Astrocyte of the spinal cord (primary cell): ENCODE measurements at regions not wholly inside any gene's neighbourhood (a gene's known extent, or its start where the extent isn't known, plus 50 kb on each side); places are given as distances from the start of the nearest gene placed in this dataset.

Experiments used
- DNase-seq: peaks from one replicate; pipeline ENCODE4 v3.0.0; 2011; ENCODE audit warnings: low read depth, low spot score
- H3K4me3 ChIP-seq: 2 replicates; pipeline ENCODE4 v1.5.1; 2011; ENCODE audit warnings: low read depth, mild to moderate bottlenecking, low read length, moderate library complexity
- in situ Hi-C: cut with HindIII; loops from 2 replicates; pipeline ENCODE4 v1.10.0; 2017; ENCODE audit warnings: low sequenced_read_pairs
- TF ChIP-seq, protein P1 (sequence below): IDR thresholded peaks from 2 replicates; pipeline ENCODE4 v1.5.1; 2012; ENCODE audit warnings: low read depth, mild to moderate bottlenecking, low read length, inconsistent platforms

DNA sequence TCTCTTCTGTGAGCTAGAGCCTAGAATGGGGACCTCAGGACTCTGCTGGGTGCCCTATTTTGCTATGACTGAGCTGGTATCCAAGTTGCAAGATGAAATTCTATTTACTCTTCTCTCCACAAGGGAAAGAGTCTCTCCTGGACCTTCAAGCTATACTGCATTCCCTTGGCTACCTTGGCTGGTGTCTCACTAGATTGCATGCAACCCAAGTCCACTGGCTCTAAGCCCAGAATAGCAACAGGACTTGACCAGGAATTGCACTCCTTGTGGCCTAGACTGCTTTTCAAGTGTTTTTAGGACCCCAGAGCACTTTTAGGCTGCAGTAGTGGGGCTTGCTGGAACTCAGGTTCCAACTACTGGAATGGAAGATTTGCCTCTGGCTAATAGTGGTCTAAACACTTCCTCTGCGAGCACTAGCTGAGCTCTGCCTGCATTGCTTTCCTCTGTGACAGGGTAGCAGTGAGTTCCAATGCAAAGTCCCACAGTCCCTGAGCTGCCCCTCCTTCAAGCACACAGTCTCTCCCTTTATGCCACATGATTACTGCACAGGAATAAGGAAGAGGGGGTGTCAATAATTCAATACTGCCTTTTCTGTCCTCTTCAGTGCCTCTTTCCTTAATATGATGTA is 1009.1 kb upstream of the FLRT2 start:
- in situ Hi-C loops = no loop called here
- no peak overlapping the region for H3K4me3 ChIP-seq
- DNase-seq = peak; percentile 6
- TF ChIP-seq, protein P1, sequence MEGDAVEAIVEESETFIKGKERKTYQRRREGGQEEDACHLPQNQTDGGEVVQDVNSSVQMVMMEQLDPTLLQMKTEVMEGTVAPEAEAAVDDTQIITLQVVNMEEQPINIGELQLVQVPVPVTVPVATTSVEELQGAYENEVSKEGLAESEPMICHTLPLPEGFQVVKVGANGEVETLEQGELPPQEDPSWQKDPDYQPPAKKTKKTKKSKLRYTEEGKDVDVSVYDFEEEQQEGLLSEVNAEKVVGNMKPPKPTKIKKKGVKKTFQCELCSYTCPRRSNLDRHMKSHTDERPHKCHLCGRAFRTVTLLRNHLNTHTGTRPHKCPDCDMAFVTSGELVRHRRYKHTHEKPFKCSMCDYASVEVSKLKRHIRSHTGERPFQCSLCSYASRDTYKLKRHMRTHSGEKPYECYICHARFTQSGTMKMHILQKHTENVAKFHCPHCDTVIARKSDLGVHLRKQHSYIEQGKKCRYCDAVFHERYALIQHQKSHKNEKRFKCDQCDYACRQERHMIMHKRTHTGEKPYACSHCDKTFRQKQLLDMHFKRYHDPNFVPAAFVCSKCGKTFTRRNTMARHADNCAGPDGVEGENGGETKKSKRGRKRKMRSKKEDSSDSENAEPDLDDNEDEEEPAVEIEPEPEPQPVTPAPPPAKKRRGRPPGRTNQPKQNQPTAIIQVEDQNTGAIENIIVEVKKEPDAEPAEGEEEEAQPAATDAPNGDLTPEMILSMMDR = no peak

DNA sequence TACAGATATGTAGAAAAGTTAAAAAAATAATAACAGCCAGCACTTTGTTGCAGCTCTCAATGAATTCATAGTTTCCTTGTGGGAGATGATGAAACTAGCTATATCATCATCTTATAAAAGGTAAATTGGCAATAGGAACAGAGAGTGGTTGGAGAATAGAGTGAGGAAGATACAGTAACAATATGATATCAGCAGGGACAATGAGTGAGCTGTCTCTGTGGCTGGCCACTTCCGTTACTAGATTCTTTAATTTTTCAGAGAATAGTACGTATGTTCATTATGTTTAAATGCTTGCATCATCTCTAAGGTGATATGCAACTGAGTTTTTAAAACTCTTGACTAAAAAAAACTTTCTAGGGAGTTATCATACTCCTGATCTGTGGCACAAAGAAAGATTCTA is 1006.2 kb upstream of the FLRT2 start:
- H3K4me3 ChIP-seq = no peak overlapping the region
- TF ChIP-seq, protein P1 = no peak
- in situ Hi-C loops = no loop called here
- DNase-seq = no peak

DNA sequence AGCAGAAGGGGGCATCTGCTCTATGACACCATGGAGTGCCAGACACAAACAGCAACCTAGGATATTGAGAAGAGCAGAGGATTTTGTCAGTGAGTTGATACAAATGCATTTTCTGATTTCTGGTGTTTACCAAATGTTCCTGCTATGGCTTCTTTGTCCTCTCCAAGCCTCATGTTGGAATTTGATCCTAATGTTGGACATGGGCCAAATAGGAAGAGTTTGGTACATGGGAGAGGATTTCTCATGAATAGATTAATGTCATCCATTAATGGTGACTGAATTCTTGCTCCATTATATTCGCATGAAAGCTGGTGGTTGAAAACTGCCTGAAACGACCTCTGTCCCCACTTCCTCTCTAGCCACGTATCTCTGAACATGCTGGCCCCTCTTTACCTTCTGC is 1002.2 kb upstream of the FLRT2 start:
- TF ChIP-seq, protein P1 = no peak
- in situ Hi-C loops = no loop called here
- H3K4me3 ChIP-seq = no peak overlapping the region
- no peak for DNase-seq

DNA sequence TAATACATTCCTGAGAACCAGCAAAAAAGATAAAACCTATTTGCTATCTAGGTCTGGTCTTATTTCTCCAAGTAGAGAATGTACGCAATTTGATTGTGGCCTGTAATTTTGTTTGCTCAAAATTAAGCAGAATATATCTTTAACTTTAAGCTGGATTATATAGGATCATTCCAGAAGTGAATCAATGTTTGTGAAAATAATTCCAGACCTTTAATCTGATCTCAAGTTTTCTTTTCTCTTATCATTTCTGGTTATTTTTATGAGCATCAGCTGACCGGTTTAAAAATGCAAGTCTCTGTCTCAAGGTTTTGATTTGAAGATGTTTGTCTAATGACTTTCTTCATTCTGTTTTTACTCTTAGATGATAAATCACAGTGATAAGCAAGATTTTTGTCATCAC is 997.9 kb upstream of the FLRT2 start:
- in situ Hi-C loops = no loop called here
- no peak for DNase-seq
- TF ChIP-seq, protein P1 = no peak
- no peak overlapping the region for H3K4me3 ChIP-seq

DNA sequence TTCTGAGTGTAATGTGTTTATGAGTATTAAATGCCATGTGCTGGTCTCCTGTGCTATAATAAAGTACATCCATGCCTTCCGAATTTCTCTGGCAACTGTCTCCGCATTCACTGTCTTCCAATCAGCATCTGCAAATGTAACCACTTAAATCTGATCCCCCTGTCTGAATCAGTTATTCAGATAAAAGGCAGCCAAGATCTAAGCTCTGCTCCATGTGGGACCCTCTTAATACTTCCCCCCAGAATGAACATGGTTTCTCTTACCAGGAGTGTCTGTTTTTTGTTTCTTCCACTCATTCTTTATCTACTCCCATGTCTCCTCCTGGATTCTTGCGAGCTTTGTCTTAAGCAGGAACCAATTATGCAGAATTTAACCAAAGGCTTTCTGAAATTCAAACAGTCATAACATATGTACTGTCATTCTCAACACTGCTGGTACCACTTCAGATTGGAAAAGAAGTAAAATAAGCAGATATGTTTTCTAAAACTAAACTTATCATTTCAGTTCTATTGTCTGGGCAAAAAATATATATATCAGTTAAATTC is 996.7 kb upstream of the FLRT2 start:
- H3K4me3 ChIP-seq = no peak overlapping the region
- TF ChIP-seq, protein P1 = no peak
- in situ Hi-C loops = no loop called here
- DNase-seq = no peak

DNA sequence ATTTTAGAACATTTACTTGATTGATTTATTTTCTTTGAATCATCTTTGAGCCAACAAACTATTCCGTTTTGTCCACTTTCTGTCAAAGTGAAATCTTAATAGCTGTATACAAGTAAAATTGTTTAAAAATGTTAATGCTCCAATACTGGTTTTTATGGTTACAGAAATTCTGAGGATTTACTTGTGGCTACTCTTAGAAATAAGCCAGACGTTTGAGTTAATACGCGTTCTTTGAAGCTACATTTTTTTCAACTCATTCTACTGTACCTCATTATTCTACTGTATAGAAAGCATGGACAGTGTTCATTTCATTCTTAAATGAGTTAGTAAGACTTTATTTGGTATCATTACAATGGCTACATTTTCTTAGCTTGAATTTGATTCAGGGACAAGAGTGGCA is 996.2 kb upstream of the FLRT2 start:
- H3K4me3 ChIP-seq = no peak overlapping the region
- DNase-seq = no peak
- TF ChIP-seq, protein P1 = no peak
- in situ Hi-C loops = no loop called here
